ENCODE measurements at regions not wholly inside any gene's neighbourhood (a gene's known extent, or its start where the extent isn't known, plus 50 kb on each side); places are given as distances from the start of the nearest gene placed in this dataset.
"Not testable (repeated sequence)": the region's sequence is repeated elsewhere in the genome, so short reads cannot be mapped to it uniquely, and the experiment has no call there.

DNA sequence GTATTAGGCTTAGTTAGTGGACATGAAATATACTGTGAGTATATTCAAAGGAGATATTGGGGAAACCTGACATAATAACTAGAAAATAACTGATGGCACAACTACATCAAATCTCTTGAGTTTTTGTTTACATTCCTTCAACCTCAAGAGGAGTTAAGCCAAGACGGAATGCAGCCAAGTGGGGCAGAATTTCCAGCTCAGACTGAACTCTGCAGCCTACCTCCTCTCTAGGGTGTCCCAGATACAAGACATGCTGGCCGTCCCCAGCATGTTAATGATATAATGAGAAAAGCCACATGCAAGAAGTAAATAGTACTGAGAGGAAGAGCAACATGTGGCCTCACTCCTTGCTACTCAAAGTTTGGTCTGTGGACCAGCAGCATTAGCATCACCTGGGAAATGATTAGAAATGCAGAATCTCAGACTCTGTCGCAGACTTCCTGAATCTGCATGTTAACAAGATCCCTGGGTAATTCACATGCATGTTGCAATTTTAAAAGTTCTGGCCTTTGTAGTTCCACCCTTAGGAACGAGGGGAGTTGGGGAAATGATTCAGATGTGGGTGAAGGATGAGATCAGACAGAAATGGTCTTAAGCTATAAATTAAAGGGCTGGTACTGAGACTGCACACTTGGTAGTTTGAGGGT is 118.4 kb upstream of the CACUL1 start:
- no peak for FAIRE-seq

- FAIRE-seq = no peak
These were observed 119.0 kb upstream of the CACUL1 start for GRCh38 chr10:118873738-118874105.

- FAIRE-seq = no peak
These were observed 119.4 kb upstream of the CACUL1 start for GRCh38 chr10:118874171-118874570.

GRCh38 chr10:118875087-118875486 is 120.3 kb upstream of the CACUL1 start:
- FAIRE-seq = no peak

DNA sequence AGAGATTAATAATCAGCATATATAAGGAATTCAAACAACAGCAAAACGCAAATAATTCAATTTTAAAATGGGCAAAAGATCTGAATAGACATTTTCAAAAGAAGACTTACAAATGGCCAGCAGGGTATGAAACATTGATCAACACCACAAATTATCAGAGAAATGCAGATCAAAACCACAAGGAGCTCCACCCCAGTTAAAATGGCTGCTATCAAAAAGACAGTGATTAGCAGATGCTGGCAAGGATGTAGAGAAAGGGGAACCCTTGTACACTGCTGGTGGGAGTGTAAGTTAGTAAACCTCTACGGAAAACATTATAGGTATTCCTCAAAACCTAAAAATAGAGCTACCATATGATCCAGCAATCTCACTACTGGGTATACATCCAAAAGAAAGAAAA is 128.0 kb upstream of the CACUL1 start:
- FAIRE-seq = no peak

DNA sequence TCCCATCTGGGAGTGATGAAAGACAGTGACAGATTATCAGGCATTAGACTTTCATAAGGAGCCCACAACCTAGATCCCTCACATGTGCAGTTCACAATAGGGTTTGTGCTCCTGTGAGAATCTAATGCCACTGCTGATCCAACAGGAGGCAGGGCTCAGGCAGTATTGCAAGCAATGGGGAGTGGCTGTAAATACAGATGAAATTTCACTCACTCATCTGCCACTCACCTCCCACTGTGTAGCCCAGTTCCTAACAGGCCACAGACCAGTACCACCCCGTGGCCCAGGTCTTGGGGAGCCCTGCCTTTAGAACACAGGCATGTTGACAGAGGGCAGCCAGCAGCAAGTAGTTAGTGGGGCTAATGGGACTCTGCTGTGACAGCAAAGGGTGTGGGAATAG is 137.3 kb upstream of the NANOS1 start:
- FAIRE-seq = no peak

DNA sequence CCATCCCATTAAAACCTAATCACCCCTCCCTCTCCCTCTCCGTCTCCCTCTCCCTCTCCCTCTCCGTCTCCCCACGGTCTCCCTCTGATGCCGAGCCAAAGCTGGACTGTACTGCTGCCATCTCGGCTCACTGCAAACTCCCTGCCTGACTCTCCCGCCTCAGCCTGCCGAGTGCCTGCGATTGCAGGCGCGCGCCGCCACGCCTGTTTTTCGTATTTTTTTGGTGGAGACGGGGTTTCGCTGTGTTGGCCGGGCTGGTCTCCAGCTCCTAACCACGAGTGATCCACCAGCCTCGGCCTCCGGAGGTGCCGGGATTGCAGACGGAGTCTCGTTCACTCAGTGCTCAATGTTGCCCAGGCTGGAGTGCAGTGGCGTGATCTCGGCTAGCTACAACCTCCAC is 134.6 kb upstream of the NANOS1 start:
- not testable (repeated sequence) for FAIRE-seq

DNA sequence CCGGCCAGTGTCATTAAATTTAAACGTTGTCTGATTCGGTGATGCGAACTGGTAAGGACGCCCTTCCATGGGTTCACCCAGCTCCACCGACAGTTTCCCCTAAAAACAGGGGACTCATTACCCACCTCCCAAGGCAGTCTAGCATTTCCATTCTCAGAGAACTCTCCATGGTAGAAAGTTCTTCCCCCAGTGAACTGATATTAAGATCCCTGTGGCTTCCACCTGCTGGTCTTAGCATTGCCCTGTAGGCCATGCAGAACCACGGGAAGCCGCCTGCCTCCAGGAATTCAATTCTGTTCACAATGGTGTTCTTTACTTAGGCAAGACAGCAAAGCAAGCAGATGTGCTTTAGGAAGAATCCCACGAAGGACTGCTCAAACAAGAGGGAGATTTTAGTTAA is 128.9 kb upstream of the NANOS1 start:
- no peak for FAIRE-seq

DNA sequence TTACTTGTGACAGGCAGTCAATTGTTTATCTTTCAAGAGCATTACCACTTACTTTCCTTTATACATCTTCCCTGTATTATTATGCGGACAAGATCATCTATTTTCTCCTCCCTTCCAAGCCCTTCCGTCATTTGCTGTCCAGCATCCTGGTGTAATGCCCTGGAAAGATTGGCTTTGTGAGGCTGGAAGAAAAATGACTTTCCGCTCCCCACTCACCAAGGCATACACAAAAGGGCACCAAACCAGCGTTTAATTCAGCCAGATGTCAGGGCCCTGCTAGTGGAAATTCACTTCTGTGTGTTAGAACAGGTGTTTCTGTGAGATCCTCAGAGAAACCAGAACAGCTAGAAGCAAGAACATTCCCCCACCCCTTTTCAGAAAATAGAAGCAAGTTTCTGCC is 128.1 kb upstream of the NANOS1 start:
- no peak for FAIRE-seq

DNA sequence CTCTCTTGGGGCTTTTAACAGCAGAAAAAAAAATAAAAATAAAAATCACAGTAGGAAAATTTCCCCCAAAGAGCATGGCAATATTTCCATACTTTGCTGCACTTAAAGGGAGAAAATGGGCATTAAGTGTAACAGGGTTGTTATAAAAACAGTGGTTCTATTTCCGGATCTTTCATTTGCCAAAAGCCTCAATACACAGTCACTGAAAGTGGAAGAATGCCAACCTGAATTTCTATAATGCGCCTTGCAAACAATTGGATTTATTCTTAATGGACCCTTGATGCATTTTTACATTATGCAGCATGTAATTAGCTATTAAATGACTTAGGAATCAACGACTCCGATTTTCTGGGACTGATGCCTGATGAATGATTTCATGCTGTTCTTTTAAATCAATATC is 127.6 kb upstream of the NANOS1 start:
- FAIRE-seq = no peak

GRCh38 chr10:118902656-118903055 is 126.9 kb upstream of the NANOS1 start:
- not testable (repeated sequence) for FAIRE-seq

- no peak for FAIRE-seq
These were observed 126.3 kb upstream of the NANOS1 start for GRCh38 chr10:118903251-118903650.

- no peak for FAIRE-seq
These were observed 125.8 kb upstream of the NANOS1 start for GRCh38 chr10:118903691-118904090.

GRCh38 chr10:118904286-118904685 is 125.2 kb upstream of the NANOS1 start:
- no peak for FAIRE-seq

DNA sequence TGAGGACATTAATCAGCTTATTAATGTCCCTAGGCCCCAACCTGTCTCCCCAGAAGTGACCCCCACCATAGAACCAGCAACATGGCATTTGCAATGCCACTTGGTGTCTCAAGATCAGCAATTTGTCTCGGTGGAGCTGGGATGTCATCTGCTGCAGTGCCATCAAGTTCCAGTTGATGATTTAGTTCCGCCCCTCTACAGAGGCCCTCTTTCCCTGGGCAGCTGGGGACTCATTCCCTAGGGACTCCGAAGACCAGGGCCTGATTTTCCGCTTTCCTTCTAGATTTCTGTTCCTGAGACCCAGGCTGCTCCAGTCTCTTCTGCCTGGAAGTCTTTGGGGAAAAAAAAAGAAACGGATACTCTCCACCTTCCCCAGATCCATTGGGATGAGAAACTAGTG is 122.5 kb upstream of the NANOS1 start:
- FAIRE-seq = no peak

GRCh38 chr10:118908557-118909256 is 120.8 kb upstream of the NANOS1 start:
- FAIRE-seq = no peak

DNA sequence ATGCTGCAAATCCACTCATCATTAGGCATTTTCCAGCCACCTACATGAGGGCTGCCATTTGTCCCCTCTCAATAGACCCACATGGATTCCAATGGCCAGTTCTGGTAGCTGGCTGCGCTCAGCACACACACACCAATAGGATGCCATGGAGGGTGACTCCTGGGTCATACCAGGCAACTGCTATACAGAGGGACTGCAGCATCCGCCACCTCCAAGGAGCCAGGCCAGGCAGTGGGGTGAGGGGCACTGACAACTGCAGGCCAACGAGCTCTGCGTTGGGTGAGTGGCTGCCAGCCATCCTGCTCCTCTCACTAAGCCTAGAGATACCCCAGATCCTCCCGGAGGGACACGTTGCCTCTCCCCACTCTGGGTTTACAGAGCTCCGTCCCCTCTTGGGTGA is 118.8 kb upstream of the NANOS1 start:
- no peak for FAIRE-seq

- no peak for FAIRE-seq
These were observed 118.2 kb upstream of the NANOS1 start for GRCh38 chr10:118911363-118911762.

DNA sequence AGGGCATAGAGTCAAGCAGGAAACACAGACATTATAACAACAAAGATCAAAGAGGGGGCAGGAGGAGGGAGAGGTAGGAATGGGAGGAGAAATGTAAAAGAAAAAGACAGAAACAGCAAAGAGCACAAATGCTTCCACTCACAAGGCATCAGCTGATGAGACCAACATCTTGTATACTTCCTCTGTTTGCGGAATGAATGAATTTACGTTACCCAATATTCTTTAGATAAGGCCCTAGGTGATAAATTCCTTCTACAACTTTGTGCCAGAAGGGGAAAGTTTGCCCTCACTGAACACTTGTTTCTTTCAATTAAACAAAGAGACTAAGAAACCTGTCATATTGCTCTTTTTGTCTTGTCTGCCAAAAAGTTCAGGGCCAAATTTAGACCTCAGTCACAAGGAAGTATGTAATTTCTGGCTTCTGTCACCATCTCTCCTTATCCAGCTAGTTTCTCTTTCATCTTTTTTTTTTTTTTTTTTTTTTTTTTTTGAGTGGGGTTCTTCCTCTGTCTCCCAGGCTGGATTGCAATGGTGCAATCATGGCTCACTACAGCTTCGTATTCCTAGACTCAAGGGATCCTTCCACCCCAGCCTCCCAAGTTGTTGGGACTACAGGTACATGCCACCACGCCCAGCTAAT is 116.4 kb upstream of the NANOS1 start:
- FAIRE-seq = no peak

GRCh38 chr10:118913825-118914224 is 115.7 kb upstream of the NANOS1 start:
- FAIRE-seq = no peak

- no peak for FAIRE-seq
These were observed 114.9 kb upstream of the NANOS1 start for GRCh38 chr10:118914629-118915028.

GRCh38 chr10:118915161-118915560 is 114.4 kb upstream of the NANOS1 start:
- no peak for FAIRE-seq

GRCh38 chr10:118916777-118917176 is 112.7 kb upstream of the NANOS1 start:
- no peak for FAIRE-seq

DNA sequence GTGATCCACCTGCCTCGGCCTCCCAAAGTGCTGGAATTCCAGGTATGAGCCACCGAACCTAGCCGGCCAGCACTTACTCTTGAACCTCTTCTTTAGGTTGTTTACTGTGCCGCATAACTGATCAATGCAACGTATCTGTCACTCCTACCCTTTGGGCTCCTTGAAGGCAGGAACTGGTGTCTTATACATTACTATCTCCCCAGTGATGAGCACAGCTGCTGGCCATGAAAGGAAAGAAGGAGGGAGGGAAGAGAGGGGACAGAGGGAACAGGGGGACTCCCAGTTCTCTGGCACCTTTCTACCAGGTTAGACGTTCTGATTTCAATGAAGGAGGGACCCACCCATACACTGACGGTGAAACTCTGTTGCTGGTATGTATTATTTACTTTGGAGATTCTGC is 111.8 kb upstream of the NANOS1 start:
- FAIRE-seq = no peak

GRCh38 chr10:118918116-118918515 is 111.4 kb upstream of the NANOS1 start:
- no peak for FAIRE-seq

All from G401.6 (cell line).